COLO668 (cell line): ENCODE measurements at regions not wholly inside any gene's neighbourhood (a gene's known extent, or its start where the extent isn't known, plus 50 kb on each side); places are given as distances from the start of the nearest gene placed in this dataset.

Source experiments
- DNase-seq: peaks from one replicate; lab custom pipeline; 2025; ENCODE audit not compliant: unreplicated experiment; lab: John Stamatoyannopoulos, UW

- no peak for DNase-seq
Observed at GRCh38 chr20:22506827-22507226, 77.5 kb downstream of the FOXA2 start.

GRCh38 chr20:22504829-22505377, 79.5 kb downstream of the FOXA2 start:
- no peak for DNase-seq

DNA sequence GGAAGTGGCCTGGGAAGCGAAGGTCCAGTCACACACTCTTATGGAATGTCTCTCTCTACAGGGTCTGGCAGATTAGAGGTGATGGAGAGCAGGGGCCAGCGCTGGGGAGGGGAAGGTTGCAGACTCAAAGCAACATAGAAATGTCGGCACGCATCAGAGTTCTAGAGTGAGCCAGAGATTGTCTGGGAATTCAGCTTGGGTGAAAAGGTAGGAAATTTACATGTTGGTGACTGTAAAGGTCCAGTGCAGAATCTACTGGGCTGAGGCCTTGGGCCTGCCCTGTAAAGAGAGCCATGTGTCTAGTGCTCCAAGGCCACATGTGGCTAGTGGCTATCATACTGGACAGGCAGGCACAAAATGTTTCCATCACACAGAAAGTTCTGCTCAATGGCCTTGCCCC, 80.8 kb downstream of the FOXA2 start:
- DNase-seq: no peak

- DNase-seq: no peak
Observed at GRCh38 chr20:22502731-22503191, 81.6 kb downstream of the FOXA2 start.

DNA sequence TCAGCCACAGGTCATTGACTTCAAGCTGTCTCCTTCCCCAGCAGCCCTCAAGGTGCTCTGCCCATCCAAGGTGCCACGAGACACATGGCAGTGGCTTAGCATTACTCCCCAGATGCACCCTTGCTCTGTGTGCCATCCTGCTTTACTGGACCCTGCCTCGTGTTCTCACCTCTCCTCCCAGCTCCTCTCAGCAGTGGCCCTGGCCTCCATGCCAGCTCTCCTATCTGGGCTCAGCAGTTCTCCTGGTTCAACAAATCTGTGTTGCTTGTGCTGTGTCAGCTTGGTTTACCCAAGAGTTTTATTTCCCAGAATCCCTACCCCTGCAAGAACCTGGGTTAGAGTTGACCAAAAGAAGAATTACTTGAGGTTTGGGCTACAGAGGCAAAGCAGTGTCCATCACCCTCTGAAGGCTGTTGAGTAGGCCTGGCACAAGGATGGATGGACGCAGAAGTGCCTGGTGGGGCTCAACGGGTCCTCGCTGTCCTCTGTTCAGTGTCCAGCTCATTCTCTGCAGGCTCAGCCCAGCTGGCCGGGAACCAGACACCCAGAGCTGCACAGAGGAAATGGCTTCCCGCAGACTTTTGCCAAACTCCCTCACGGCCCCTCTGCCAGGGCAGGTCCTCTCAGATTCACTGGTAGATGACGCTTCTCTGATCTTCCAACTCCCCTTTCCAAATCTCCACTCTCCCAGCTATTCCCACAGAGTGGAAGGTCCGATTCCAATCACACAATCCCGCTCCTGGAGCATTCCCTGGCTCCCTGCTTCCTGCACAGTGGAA, 82.6 kb downstream of the FOXA2 start:
- no peak for DNase-seq

- DNase-seq: no peak
Observed at GRCh38 chr20:22501034-22501433, 83.3 kb downstream of the FOXA2 start.

GRCh38 chr20:22499515-22500166, 84.7 kb downstream of the FOXA2 start:
- DNase-seq: peak; percentile 95

DNA sequence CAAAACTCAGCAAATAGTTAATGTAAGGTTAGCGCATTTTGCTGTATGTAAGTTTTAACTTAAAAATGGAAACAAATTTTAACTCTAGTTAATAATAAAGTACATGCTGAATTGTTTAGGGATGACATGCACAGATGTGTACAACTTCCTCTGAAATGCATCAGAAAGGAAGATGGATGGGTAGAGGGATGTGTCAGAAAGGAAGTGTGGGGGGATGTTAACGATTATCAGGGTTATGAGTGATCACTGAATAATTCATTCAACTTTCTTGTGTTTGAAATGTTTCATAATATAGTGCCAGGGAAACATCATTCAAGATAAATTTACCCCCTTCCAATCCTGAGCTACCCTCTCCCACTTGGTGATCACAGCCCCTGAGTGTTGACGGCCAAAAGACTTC, 87.6 kb downstream of the FOXA2 start:
- DNase-seq: no peak

GRCh38 chr20:22495789-22496188, 88.6 kb downstream of the FOXA2 start:
- DNase-seq: no peak

DNA sequence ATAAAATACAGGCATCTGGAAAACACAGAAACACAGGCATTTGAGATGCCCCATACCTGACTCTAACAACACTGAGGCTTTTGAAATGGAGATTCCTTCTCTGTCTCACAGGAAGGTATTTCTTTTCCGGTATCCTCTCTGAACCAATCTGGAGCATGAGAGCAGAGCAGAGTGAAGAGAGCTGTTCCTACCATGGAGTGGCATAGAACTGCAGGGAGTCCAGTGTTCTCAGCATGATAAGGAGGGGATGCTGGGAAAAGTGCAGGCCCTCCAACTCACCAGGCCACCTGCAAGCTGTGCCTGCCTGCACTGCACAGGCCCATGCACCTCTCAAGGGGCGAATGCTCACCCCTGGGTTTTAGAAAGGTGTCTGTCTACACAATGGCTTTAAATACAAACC, 89.2 kb downstream of the FOXA2 start:
- no peak for DNase-seq

GRCh38 chr20:22492497-22492896, 91.9 kb downstream of the FOXA2 start:
- DNase-seq: no peak

- DNase-seq: no peak
Observed at GRCh38 chr20:22491194-22491505, 93.2 kb downstream of the FOXA2 start.

GRCh38 chr20:22490287-22491193, 93.8 kb downstream of the FOXA2 start:
- peak; percentile 100 for DNase-seq

DNA sequence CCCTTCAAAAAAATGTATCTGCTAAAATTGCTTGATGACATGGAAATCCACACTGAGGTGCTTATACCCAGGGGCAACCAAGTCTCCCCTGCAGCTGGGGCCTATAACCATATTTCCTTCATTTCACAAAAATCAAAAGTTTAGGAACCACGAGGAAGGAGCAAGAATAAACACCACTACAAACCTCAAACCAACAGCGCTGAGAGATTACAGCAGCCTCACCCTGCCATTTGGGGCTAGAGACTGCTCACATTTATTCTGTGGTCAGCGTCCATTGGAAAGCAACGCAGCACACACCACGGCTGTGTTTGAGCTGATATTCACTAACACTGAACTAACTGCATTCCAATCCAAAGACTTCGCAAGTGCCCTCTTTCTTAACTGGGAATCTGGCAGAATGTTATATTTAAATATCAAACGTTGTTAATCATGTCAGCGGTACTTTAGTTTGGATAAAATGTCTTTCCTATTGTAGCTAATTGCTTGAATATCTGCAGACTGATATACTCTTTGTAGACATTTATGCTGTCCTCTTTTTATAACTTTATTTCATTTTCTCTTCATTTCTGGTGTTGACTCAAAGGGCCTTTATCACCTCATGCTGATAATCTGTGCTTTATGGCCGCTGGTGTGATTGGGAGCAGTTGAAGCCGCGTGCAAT, 94.6 kb downstream of the FOXA2 start:
- DNase-seq: no peak

GRCh38 chr20:22480336-22480735, 104.0 kb downstream of the FOXA2 start:
- no peak for DNase-seq

- no peak for DNase-seq
Observed at GRCh38 chr20:22475662-22476061, 108.7 kb downstream of the FOXA2 start.

DNA sequence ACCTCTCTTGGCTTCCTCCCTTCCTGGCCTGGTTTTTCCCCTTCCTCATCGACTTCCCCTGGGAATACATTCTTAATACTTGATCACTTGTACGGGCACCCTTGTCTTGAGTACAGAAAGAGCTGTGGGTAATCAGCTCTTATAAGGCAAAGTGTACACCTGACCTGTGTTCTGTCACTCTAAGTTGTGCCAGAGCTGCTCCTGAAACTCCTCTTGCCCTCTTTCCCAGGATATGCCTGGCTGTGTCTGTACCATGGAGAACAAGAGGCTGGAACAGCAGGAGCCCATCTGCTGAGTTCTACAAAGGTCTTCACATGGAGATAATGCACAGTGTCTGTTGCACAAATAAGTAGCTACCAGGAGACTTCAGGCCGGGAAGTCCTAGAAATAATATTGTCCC, 110.1 kb downstream of the FOXA2 start:
- no peak for DNase-seq

DNA sequence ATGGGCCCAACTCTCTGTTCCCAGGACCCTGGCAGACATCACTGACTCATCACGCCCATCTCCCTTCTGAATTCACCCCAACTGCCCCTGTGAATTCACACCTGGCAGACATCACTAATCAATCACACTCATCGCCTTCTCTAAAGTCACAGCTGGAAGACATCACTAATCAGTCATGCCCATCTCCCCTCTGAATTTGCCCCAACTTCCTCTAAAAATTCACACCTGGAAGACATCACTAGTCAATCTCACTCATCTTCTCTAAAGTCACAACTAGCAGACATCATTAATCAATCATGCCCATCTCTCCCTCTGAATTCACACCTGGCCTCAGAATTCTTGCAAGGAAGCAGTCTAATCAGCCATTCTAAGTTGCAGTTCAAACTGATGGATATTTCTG, 111.1 kb downstream of the FOXA2 start:
- DNase-seq: no peak

GRCh38 chr20:22472447-22473100, 111.8 kb downstream of the FOXA2 start:
- no peak for DNase-seq

- peak; percentile 51 for DNase-seq
Observed at GRCh38 chr20:22471156-22471836, 113.1 kb downstream of the FOXA2 start.
